Naive thymus-derived CD4-positive, alpha-beta T cell (primary cell): ENCODE measurements at regions not wholly inside any gene's neighbourhood (a gene's known extent, or its start where the extent isn't known, plus 50 kb on each side); places are given as distances from the start of the nearest gene placed in this dataset.

ENCODE experiments used
- ATAC-seq: fragments of 150-1000 bp; cut with Tn5 transposase; 2 replicates; pipeline ENCODE4 v1.10.0; 2021; ENCODE audit warnings: mild to moderate bottlenecking, moderate library complexity
- CTCF ChIA-PET: fragments of 350-600 bp; sonication (Branson Sonifier 250); formaldehyde crosslinking; loops from one replicate; lab custom pipeline; 2021; ENCODE audit warnings: antibody characterized with exemption; lab: Charles Lee
- POLR2A ChIA-PET: fragments of 350-600 bp; sonication (Branson Sonifier 250); formaldehyde crosslinking; loops from one replicate; lab custom pipeline; 2021; ENCODE audit warnings: antibody characterized with exemption, inconsistent platforms; lab: Charles Lee
- DNase-seq, 9 donors: peaks; one replicate each; pipeline versions ENCODE4 v3.0.0 to v3.0.0-alpha.2; 2020 to 2022; ENCODE audit warnings: mixed read lengths in 1 of 9
- H3K27ac ChIP-seq: one replicate; pipeline ENCODE4 v1.7.0; 2013; ENCODE audit warnings: mild to moderate bottlenecking, low read depth, low read length, moderate library complexity
- H3K27me3 ChIP-seq, 2 donors: one replicate each; pipeline ENCODE4 v1.7.0; 2013; ENCODE audit warnings: low read length in 2 of 2, mild to moderate bottlenecking in 2 of 2, moderate library complexity in 2 of 2; ENCODE audit not compliant: control insufficient read depth in 2 of 2, insufficient read depth in 2 of 2
- H3K36me3 ChIP-seq, 3 experiments: 1 replicate in 2 of 3; 2 replicates in 1 of 3; pipeline ENCODE4 v1.7.0; 2013; ENCODE audit warnings: low read length in 3 of 3, mild to moderate bottlenecking in 3 of 3, moderate library complexity in 1 of 3; ENCODE audit not compliant: insufficient read depth in 3 of 3, control insufficient read depth in 2 of 3
- H3K4me1 ChIP-seq, 2 donors: one replicate each; pipeline ENCODE4 v1.7.0; 2013; ENCODE audit warnings: low read length in 2 of 2, mild to moderate bottlenecking in 2 of 2, moderate library complexity in 1 of 2; ENCODE audit not compliant: control insufficient read depth in 2 of 2, insufficient read depth in 2 of 2
- H3K4me3 ChIP-seq: 2 replicates; pipeline ENCODE4 v1.7.0; 2013; ENCODE audit warnings: mild to moderate bottlenecking, low read length
- H3K9me3 ChIP-seq, 3 experiments: 1 replicate in 2 of 3; 2 replicates in 1 of 3; pipeline ENCODE4 v1.7.0; 2013; ENCODE audit warnings: low read length in 3 of 3; ENCODE audit not compliant: control insufficient read depth in 2 of 3
- H3K27ac Mint-ChIP-seq, 9 donors: one replicate each; pipeline ENCODE4 v1.8.0; 2020 to 2022; ENCODE audit warnings: mixed read lengths in 9 of 9, mild to moderate bottlenecking in 8 of 9, moderate library complexity in 5 of 9, inconsistent platforms in 2 of 9
- H3K27me3 Mint-ChIP-seq, 5 donors: one replicate each; pipeline ENCODE4 v1.8.0; 2021 to 2022; ENCODE audit warnings: mixed read lengths in 5 of 5, mild to moderate bottlenecking in 1 of 5
- H3K36me3 Mint-ChIP-seq, 5 donors: one replicate each; pipeline ENCODE4 v1.8.0; 2020 to 2022; ENCODE audit warnings: mixed read lengths in 5 of 5, mild to moderate bottlenecking in 3 of 5, inconsistent platforms in 1 of 5
- H3K4me1 Mint-ChIP-seq, 7 donors: one replicate each; pipeline ENCODE4 v1.8.0; 2020 to 2022; ENCODE audit warnings: mixed read lengths in 7 of 7, mild to moderate bottlenecking in 3 of 7, inconsistent platforms in 1 of 7
- H3K4me3 Mint-ChIP-seq, 10 donors: one replicate each; pipeline ENCODE4 v1.8.0; 2020 to 2022; ENCODE audit warnings: mild to moderate bottlenecking in 10 of 10, mixed read lengths in 10 of 10, moderate library complexity in 6 of 10, inconsistent platforms in 2 of 10
- H3K9me3 Mint-ChIP-seq, 11 donors: one replicate each; pipeline ENCODE4 v1.8.0; 2020 to 2022; ENCODE audit warnings: mixed read lengths in 11 of 11, mild to moderate bottlenecking in 4 of 11, inconsistent platforms in 1 of 11, moderate library complexity in 1 of 11
- intact Hi-C, 2 donors: fragments of 100-400 bp; cut with micrococcal nuclease; formaldehyde crosslinking; loops; one replicate each; pipeline ENCODE4 v1.15.1; 2023

- peaks cover 0 to 11% (median 5%) of the 10 kb centered on the region in 11 donors for H3K9me3 Mint-ChIP-seq
- DNase-seq (no peak), ATAC-seq (no peak)
- Histone ChIP-seq H3K27me3 (no peaks in the 10 kb centered on the region), H3K4me3 (no peak overlapping the region), H3K27ac (no peak overlapping the region), H3K36me3 (no peaks in the 10 kb centered on the region), H3K9me3 (no peaks in the 10 kb centered on the region), H3K4me1 (no peaks in the 10 kb centered on the region)
- H3K27ac Mint-ChIP-seq, result no peak overlapping the region
- intact Hi-C loops, result no loop called here
- peaks cover 0 to 5% (median 0%) of the 10 kb centered on the region in 7 donors for H3K4me1 Mint-ChIP-seq
- POLR2A ChIA-PET, result no interaction called here
- no peak overlapping the region for H3K4me3 Mint-ChIP-seq
- peaks cover 0 to 34% (median 5%) of the 10 kb centered on the region in 5 donors for H3K27me3 Mint-ChIP-seq
- CTCF ChIA-PET, result no interaction called here
- no peaks in the 10 kb centered on the region for H3K36me3 Mint-ChIP-seq
Measured at GRCh38 chr7:131900785-131901287, 344.4 kb upstream of the PODXL start.

- CTCF ChIA-PET, result no interaction called here
- H3K4me3 Mint-ChIP-seq, result no peak overlapping the region
Measured at GRCh38 chr7:131899271-131900030, 343.0 kb upstream of the PODXL start.

GRCh38 chr7:131898418-131898817 is 342.0 kb upstream of the PODXL start:
- H3K27ac Mint-ChIP-seq, result no peak overlapping the region
- H3K36me3 ChIP-seq, result no peaks in the 10 kb centered on the region
- no peak overlapping the region for H3K4me3 Mint-ChIP-seq
- peaks cover 0 to 12% (median 4%) of the 10 kb centered on the region in 11 donors for H3K9me3 Mint-ChIP-seq
- POLR2A ChIA-PET, result no interaction called here
- CTCF ChIA-PET, result no interaction called here
- ATAC-seq (no peak), DNase-seq (no peak)
- peaks cover 0 to 4% (median 0%) of the 10 kb centered on the region in 5 donors for H3K36me3 Mint-ChIP-seq
- H3K4me1 Mint-ChIP-seq, result peaks cover 0 to 5% (median 0%) of the 10 kb centered on the region in 7 donors
- no peaks in the 10 kb centered on the region for H3K9me3 ChIP-seq
- intact Hi-C loops, result no loop called here
- H3K27me3 Mint-ChIP-seq, result peaks cover 0 to 46% (median 19%) of the 10 kb centered on the region in 5 donors
- H3K27ac ChIP-seq, result no peak overlapping the region
- H3K27me3 ChIP-seq, result no peaks in the 10 kb centered on the region
- no peaks in the 10 kb centered on the region for H3K4me1 ChIP-seq
- H3K4me3 ChIP-seq, result no peak overlapping the region

More at GRCh38 chr7:131899271-131900030, 343.0 kb upstream of the PODXL start:
- Histone ChIP-seq H3K4me3 (no peak overlapping the region), H3K27me3 (no peaks in the 10 kb centered on the region), H3K4me1 (no peaks in the 10 kb centered on the region), H3K9me3 (no peaks in the 10 kb centered on the region), H3K27ac (no peak overlapping the region), H3K36me3 (no peaks in the 10 kb centered on the region)
- DNase-seq (no peak), ATAC-seq (no peak)
- Mint-ChIP-seq H3K27me3 (peaks cover 0 to 43% (median 18%) of the 10 kb centered on the region in 5 donors), H3K36me3 (peaks cover 0 to 4% (median 0%) of the 10 kb centered on the region in 5 donors), H3K27ac (peak overlapping the region in 1 of 9 donors; percentile 27), H3K9me3 (peaks cover 0 to 12% (median 5%) of the 10 kb centered on the region in 11 donors), H3K4me1 (peaks cover 0 to 5% (median 0%) of the 10 kb centered on the region in 7 donors)
- POLR2A ChIA-PET, result no interaction called here
- intact Hi-C loops, result no loop called here

GRCh38 chr7:131897790-131898165 is 341.4 kb upstream of the PODXL start:
- Mint-ChIP-seq H3K9me3 (peaks cover 0 to 12% (median 4%) of the 10 kb centered on the region in 11 donors), H3K4me3 (no peak overlapping the region), H3K27ac (no peak overlapping the region), H3K36me3 (peaks cover 0 to 4% (median 0%) of the 10 kb centered on the region in 5 donors), H3K27me3 (peaks cover 0 to 50% (median 19%) of the 10 kb centered on the region in 5 donors), H3K4me1 (peaks cover 0 to 5% (median 0%) of the 10 kb centered on the region in 7 donors)
- no peak overlapping the region for H3K27ac ChIP-seq
- no peak overlapping the region for H3K4me3 ChIP-seq
- no peaks in the 10 kb centered on the region for H3K27me3 ChIP-seq
- DNase-seq, result no peak
- H3K36me3 ChIP-seq, result no peaks in the 10 kb centered on the region
- ATAC-seq, result no peak
- CTCF ChIA-PET, result no interaction called here
- intact Hi-C loops, result no loop called here
- no peaks in the 10 kb centered on the region for H3K9me3 ChIP-seq
- no peaks in the 10 kb centered on the region for H3K4me1 ChIP-seq
- POLR2A ChIA-PET, result no interaction called here

GRCh38 chr7:131897016-131897789 is 340.8 kb upstream of the PODXL start:
- CTCF ChIA-PET, result no interaction called here

GRCh38 chr7:131896165-131896863 is 339.9 kb upstream of the PODXL start:
- Histone ChIP-seq H3K4me3 (no peak overlapping the region), H3K36me3 (no peaks in the 10 kb centered on the region), H3K9me3 (no peaks in the 10 kb centered on the region), H3K27me3 (no peaks in the 10 kb centered on the region), H3K4me1 (no peaks in the 10 kb centered on the region), H3K27ac (no peak overlapping the region)
- no peak overlapping the region for H3K4me3 Mint-ChIP-seq
- H3K36me3 Mint-ChIP-seq, result peaks cover 0 to 4% (median 0%) of the 10 kb centered on the region in 5 donors
- intact Hi-C loops, result no loop called here
- peaks cover 0 to 12% (median 2%) of the 10 kb centered on the region in 11 donors for H3K9me3 Mint-ChIP-seq
- POLR2A ChIA-PET, result no interaction called here
- ATAC-seq (no peak), DNase-seq (no peak)
- peaks cover 0 to 59% (median 19%) of the 10 kb centered on the region in 5 donors for H3K27me3 Mint-ChIP-seq
- no peak overlapping the region for H3K27ac Mint-ChIP-seq
- CTCF ChIA-PET, result no interaction called here
- peaks cover 0 to 5% (median 0%) of the 10 kb centered on the region in 7 donors for H3K4me1 Mint-ChIP-seq

More at GRCh38 chr7:131897016-131897789, 340.8 kb upstream of the PODXL start:
- H3K9me3 Mint-ChIP-seq, result peaks cover 0 to 12% (median 3%) of the 10 kb centered on the region in 11 donors
- no peak overlapping the region for H3K4me3 ChIP-seq
- no peaks in the 10 kb centered on the region for H3K9me3 ChIP-seq
- POLR2A ChIA-PET, result no interaction called here
- H3K36me3 ChIP-seq, result no peaks in the 10 kb centered on the region
- H3K27ac Mint-ChIP-seq, result no peak overlapping the region
- H3K4me1 ChIP-seq, result no peaks in the 10 kb centered on the region
- peaks cover 0 to 4% (median 0%) of the 10 kb centered on the region in 5 donors for H3K36me3 Mint-ChIP-seq
- intact Hi-C loops, result no loop called here
- H3K27me3 Mint-ChIP-seq, result peaks cover 0 to 50% (median 19%) of the 10 kb centered on the region in 5 donors
- ATAC-seq (no peak), DNase-seq (no peak)
- H3K27me3 ChIP-seq, result no peaks in the 10 kb centered on the region
- no peak overlapping the region for H3K4me3 Mint-ChIP-seq
- no peak overlapping the region for H3K27ac ChIP-seq
- peaks cover 0 to 5% (median 0%) of the 10 kb centered on the region in 7 donors for H3K4me1 Mint-ChIP-seq
